Tibial nerve (tissue), 4 donors: ENCODE measurements at regions not wholly inside any gene's neighbourhood (a gene's known extent, or its start where the extent isn't known, plus 50 kb on each side); places are given as distances from the start of the nearest gene placed in this dataset.

Experiments
- DNase-seq, 2 donors: peaks; one replicate each; pipeline ENCODE4 v3.0.0-alpha.2; 2019; ENCODE audit warnings: low spot score in 2 of 2
- H3K27ac ChIP-seq, 4 donors: fragments of 200-600 bp; sonication (generic) in 3 of 4; one replicate each; pipeline ENCODE4 v1.5.1; 2017 to 2019; ENCODE audit warnings: mild to moderate bottlenecking in 1 of 4
- H3K27me3 ChIP-seq, 2 donors: fragments of 200-600 bp; sonication (generic) in 1 of 2; one replicate each; pipeline versions ENCODE4 v1.5.1 to v1.6.0; 2017 to 2019
- H3K36me3 ChIP-seq, 3 donors: fragments of 200-600 bp; sonication (generic); one replicate each; pipeline ENCODE4 v1.5.1; 2018 to 2019
- H3K4me1 ChIP-seq, 4 donors: fragments of 200-600 bp; sonication (generic) in 3 of 4; one replicate each; pipeline ENCODE4 v1.5.1; 2017 to 2019
- H3K4me3 ChIP-seq, 4 donors: fragments of 200-600 bp; sonication (generic) in 3 of 4; one replicate each; pipeline ENCODE4 v1.5.1; 2017 to 2019; ENCODE audit warnings: mild to moderate bottlenecking in 1 of 4, moderate library complexity in 1 of 4
- H3K9me3 ChIP-seq, 4 donors: fragments of 200-600 bp; sonication (generic) in 3 of 4; one replicate each; pipeline ENCODE4 v1.5.1; 2017 to 2019
- EP300 ChIP-seq, 2 donors: sonication (generic); formaldehyde crosslinking; IDR thresholded peaks; one replicate each; pipeline ENCODE4 v1.6.1; 2017; ENCODE audit warnings: antibody characterized with exemption in 2 of 2, mild to moderate bottlenecking in 1 of 2
- POLR2A ChIP-seq, 2 donors: fragments of 450-650 bp; IDR thresholded peaks; one replicate each; pipeline ENCODE4 v1.6.1; 2017; ENCODE audit warnings: antibody characterized with exemption in 2 of 2, mild to moderate bottlenecking in 2 of 2, moderate library complexity in 2 of 2
- WGBS, 2 donors: methylation state at CpG; one replicate each; pipeline ENCODE4 v1.1.5; 2018; 5-methylcytosine and 5-hydroxymethylcytosine counted together
- TF ChIP-seq, protein P1 (sequence below), 5 experiments: fragments of 200-600 bp in 3 of 5; fragments of 450-650 bp in 2 of 5; sonication (generic) in 3 of 5; IDR thresholded peaks; one replicate each; pipeline ENCODE4 v1.5.1; 2016 to 2019; ENCODE audit warnings: antibody characterized with exemption in 5 of 5, mild to moderate bottlenecking in 3 of 5, moderate library complexity in 2 of 5

- no peak for DNase-seq
- H3K4me1 ChIP-seq: peaks cover 0 to 34% (median 2%) of the 10 kb centered on the region in 4 donors
- H3K9me3 ChIP-seq: no peaks in the 10 kb centered on the region
- no peaks in the 10 kb centered on the region for H3K36me3 ChIP-seq
- no peak overlapping the region for H3K4me3 ChIP-seq
- TF ChIP-seq, protein P1, sequence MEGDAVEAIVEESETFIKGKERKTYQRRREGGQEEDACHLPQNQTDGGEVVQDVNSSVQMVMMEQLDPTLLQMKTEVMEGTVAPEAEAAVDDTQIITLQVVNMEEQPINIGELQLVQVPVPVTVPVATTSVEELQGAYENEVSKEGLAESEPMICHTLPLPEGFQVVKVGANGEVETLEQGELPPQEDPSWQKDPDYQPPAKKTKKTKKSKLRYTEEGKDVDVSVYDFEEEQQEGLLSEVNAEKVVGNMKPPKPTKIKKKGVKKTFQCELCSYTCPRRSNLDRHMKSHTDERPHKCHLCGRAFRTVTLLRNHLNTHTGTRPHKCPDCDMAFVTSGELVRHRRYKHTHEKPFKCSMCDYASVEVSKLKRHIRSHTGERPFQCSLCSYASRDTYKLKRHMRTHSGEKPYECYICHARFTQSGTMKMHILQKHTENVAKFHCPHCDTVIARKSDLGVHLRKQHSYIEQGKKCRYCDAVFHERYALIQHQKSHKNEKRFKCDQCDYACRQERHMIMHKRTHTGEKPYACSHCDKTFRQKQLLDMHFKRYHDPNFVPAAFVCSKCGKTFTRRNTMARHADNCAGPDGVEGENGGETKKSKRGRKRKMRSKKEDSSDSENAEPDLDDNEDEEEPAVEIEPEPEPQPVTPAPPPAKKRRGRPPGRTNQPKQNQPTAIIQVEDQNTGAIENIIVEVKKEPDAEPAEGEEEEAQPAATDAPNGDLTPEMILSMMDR (IDR thresholded peaks at IDR 0.05): no peak
- H3K27me3 ChIP-seq: no peaks in the 10 kb centered on the region
- 90% methylated on average over 10 to 12 of the region's 12 CpGs for WGBS, 2 donors
- H3K27ac ChIP-seq: no peak overlapping the region
Observed at GRCh38 chr17:72574675-72575510, 454.1 kb downstream of the SOX9 start.

GRCh38 chr17:72575542-72576233, 454.9 kb downstream of the SOX9 start:
- H3K4me1 ChIP-seq: peaks cover 0 to 34% (median 2%) of the 10 kb centered on the region in 4 donors
- TF ChIP-seq POLR2A (IDR thresholded peaks at IDR 0.05) (no peak), EP300 (IDR thresholded peaks at IDR 0.05) (no peak)
- TF ChIP-seq, protein P1 (IDR thresholded peaks at IDR 0.05): no peak
- no peaks in the 10 kb centered on the region for H3K9me3 ChIP-seq
- DNase-seq: no peak
- H3K27ac ChIP-seq: peak overlapping the region in 2 of 4 donors; percentile 32 to 57
- H3K27me3 ChIP-seq: no peaks in the 10 kb centered on the region
- H3K4me3 ChIP-seq: no peak overlapping the region
- H3K36me3 ChIP-seq: no peaks in the 10 kb centered on the region
- 26 to 52% methylated on average over 8 of the region's 8 CpGs for WGBS, 2 donors

DNA sequence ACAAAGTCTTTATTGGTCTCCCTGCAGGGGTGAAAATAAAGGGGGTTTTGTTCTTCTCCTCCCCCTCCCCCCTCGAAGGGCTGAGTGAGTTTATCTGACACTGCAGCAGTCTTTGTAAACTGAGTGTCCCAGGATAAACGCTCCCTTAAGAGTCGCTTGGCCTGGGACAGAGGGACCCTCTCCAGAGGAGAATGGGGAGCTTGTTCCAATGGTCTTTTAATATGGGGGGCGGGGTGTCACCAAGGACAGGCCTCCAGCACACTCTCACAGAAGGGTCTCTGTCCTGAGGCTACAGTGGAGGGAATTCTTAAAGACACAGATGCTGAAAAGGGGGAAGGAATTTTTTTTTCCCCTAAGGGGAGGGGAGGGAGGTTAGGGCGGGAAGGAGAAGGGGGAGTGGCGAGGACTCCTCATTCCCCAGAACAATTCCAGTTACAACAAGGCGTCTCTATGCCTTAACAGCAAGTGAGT, 455.5 kb downstream of the SOX9 start:
- no peaks in the 10 kb centered on the region for H3K36me3 ChIP-seq
- no peaks in the 10 kb centered on the region for H3K9me3 ChIP-seq
- H3K4me3 ChIP-seq: no peak overlapping the region
- peak overlapping the region in 2 of 4 donors; percentile 32 to 57 for H3K27ac ChIP-seq
- no peaks in the 10 kb centered on the region for H3K27me3 ChIP-seq
- no peak for DNase-seq
- peak in 1 of 2 donors; percentile 70 for TF ChIP-seq EP300 (IDR thresholded peaks at IDR 0.05)
- TF ChIP-seq, protein P1 (IDR thresholded peaks at IDR 0.05): no peak
- no peak for TF ChIP-seq POLR2A (IDR thresholded peaks at IDR 0.05)
- WGBS, 2 donors: 26% methylated on average over 7 of the region's 7 CpGs
- peaks cover 0 to 34% (median 2%) of the 10 kb centered on the region in 4 donors for H3K4me1 ChIP-seq

- no peak for DNase-seq
- Histone ChIP-seq H3K4me3 (no peak overlapping the region), H3K4me1 (peaks cover 0 to 29% (median 4%) of the 10 kb centered on the region in 4 donors), H3K27ac (no peak overlapping the region), H3K36me3 (no peaks in the 10 kb centered on the region), H3K9me3 (no peaks in the 10 kb centered on the region), H3K27me3 (no peaks in the 10 kb centered on the region)
- 80 to 88% methylated on average over 9 of the region's 9 CpGs for WGBS, 2 donors
- TF ChIP-seq POLR2A (IDR thresholded peaks at IDR 0.05): no peak
- TF ChIP-seq, protein P1 (IDR thresholded peaks at IDR 0.05): no peak
- TF ChIP-seq EP300 (IDR thresholded peaks at IDR 0.05): no peak
Observed at GRCh38 chr17:72578817-72579470, 458.1 kb downstream of the SOX9 start.
